ENCODE measurements at regions not wholly inside any gene's neighbourhood (a gene's known extent, or its start where the extent isn't known, plus 50 kb on each side); places are given as distances from the start of the nearest gene placed in this dataset.
"Not testable (repeated sequence)": the region's sequence is repeated elsewhere in the genome, so short reads cannot be mapped to it uniquely, and the experiment has no call there.

DNA sequence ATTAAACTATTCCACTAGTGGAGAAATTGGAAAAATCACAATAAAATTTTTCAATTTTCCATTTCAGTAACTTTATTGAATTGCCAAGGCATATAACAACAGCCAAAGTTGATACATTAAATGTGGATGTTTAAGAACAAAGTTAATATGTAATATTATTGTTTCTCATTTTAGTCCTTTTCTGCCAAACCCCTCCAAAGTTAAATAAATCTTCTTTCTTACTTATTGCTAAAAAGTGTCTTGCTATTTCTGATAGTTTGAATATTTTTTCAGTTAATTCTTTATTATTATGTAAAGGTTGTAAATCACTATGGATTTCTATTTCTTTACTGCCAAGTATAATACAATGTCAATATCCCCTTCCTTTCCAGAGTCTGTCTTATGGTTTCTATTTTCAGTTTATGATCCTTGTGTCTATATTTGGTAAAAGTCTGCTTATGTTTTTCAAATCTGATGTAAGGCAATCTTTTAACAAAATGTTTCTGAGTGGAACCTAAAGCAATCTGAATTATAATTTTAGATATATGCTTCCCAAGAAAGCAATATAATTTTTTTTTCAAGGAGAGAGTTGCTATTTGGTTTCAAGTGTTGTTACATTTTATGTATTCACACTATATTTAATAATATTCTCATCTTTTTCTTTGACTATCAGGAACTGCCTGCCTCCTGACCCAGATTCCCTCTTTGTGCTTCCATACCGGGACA lies 80.3 kb upstream of the RHOBTB1 start:
- WGBS, 3 donors, result 24 to 51% (median 48%) methylated on average over 1 of the region's 1 CpG
- DNase-seq (no peak), FAIRE-seq (no peak)
- H3K4me3 ChIP-seq (ENCODE audit: low read depth in 1 of 3, low read length in 3 of 3), result no peak overlapping the region
- peaks cover 0 to 4% (median 0%) of the 10 kb centered on the region in 3 donors for H3K27me3 ChIP-seq (ENCODE audit: control insufficient read depth in 3 of 3, insufficient read depth in 3 of 3, low read length in 3 of 3)
- no peaks in the 10 kb centered on the region for H3K9me3 ChIP-seq (ENCODE audit: control insufficient read depth in 2 of 2, insufficient read depth in 1 of 2, low read depth in 1 of 2, low read length in 1 of 2)
- no peak overlapping the region for H3K27ac ChIP-seq (ENCODE audit: low read depth in 1 of 3, low read length in 2 of 3)
- no peaks in the 10 kb centered on the region for H3K4me1 ChIP-seq (ENCODE audit: control insufficient read depth in 3 of 3, insufficient read depth in 2 of 3, low read depth in 1 of 3, low read length in 2 of 3)
- H3K36me3 ChIP-seq (ENCODE audit: control insufficient read depth in 3 of 3, insufficient read depth in 2 of 3, low read depth in 1 of 3, low read length in 3 of 3), result no peaks in the 10 kb centered on the region

DNA sequence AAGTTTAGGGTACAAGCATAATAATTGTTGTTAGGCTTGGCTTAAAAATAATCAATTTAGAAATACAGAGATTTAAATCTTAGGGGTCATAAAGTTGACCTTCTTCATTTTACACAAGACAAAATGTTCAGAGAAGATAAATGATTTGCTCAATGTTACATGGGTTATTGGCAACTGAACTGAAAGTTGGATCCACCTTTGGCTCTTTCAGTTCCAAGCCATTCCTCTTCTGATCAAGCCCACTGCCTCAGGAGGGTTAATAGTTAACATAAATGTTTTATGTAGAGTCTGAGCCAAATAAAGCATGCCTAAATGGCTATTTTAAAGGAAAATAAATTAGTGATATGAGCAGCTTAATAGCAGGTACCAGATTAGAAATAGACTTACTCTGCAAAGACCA lies 79.1 kb upstream of the RHOBTB1 start:
- Histone ChIP-seq H3K27ac (ENCODE audit: low read depth in 1 of 3, low read length in 2 of 3) (no peak overlapping the region), H3K36me3 (ENCODE audit: control insufficient read depth in 3 of 3, insufficient read depth in 2 of 3, low read depth in 1 of 3, low read length in 3 of 3) (no peaks in the 10 kb centered on the region), H3K27me3 (ENCODE audit: control insufficient read depth in 3 of 3, insufficient read depth in 3 of 3, low read length in 3 of 3) (no peaks in the 10 kb centered on the region), H3K9me3 (ENCODE audit: control insufficient read depth in 2 of 2, insufficient read depth in 1 of 2, low read depth in 1 of 2, low read length in 1 of 2) (no peaks in the 10 kb centered on the region), H3K4me1 (ENCODE audit: control insufficient read depth in 3 of 3, insufficient read depth in 2 of 3, low read depth in 1 of 3, low read length in 2 of 3) (no peaks in the 10 kb centered on the region), H3K4me3 (ENCODE audit: low read depth in 1 of 3, low read length in 3 of 3) (no peak overlapping the region)
- DNase-seq (no peak), FAIRE-seq (no peak)

DNA sequence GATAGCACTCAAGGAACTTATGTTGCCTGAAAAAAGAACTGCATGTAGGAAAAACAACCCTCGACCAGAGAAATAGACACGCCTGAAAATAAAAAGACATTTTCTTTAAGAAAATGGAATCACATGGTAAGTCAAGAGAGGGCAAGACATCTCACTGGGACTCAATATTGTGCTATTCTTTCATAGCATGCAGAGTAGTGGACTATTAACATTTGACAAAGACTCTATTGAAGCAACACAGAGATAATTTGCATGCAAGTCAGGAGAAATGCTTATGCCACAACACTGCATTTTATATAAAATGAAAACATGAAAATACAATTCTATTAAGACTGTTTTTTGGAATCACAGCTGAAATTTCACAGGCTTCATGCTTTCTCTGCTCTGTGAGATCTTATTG lies 77.9 kb upstream of the RHOBTB1 start:
- DNase-seq (no peak), FAIRE-seq (no peak)
- no peaks in the 10 kb centered on the region for H3K36me3 ChIP-seq (ENCODE audit: control insufficient read depth in 3 of 3, insufficient read depth in 2 of 3, low read depth in 1 of 3, low read length in 3 of 3)
- no peaks in the 10 kb centered on the region for H3K9me3 ChIP-seq (ENCODE audit: control insufficient read depth in 2 of 2, insufficient read depth in 1 of 2, low read depth in 1 of 2, low read length in 1 of 2)
- 70 to 84% (median 79%) methylated on average over 2 of the region's 2 CpGs for WGBS, 3 donors
- no peak overlapping the region for H3K4me3 ChIP-seq (ENCODE audit: low read depth in 1 of 3, low read length in 3 of 3)
- H3K4me1 ChIP-seq (ENCODE audit: control insufficient read depth in 3 of 3, insufficient read depth in 2 of 3, low read depth in 1 of 3, low read length in 2 of 3), result no peaks in the 10 kb centered on the region
- no peaks in the 10 kb centered on the region for H3K27me3 ChIP-seq (ENCODE audit: control insufficient read depth in 3 of 3, insufficient read depth in 3 of 3, low read length in 3 of 3)
- H3K27ac ChIP-seq (ENCODE audit: low read depth in 1 of 3, low read length in 2 of 3), result no peak overlapping the region

DNA sequence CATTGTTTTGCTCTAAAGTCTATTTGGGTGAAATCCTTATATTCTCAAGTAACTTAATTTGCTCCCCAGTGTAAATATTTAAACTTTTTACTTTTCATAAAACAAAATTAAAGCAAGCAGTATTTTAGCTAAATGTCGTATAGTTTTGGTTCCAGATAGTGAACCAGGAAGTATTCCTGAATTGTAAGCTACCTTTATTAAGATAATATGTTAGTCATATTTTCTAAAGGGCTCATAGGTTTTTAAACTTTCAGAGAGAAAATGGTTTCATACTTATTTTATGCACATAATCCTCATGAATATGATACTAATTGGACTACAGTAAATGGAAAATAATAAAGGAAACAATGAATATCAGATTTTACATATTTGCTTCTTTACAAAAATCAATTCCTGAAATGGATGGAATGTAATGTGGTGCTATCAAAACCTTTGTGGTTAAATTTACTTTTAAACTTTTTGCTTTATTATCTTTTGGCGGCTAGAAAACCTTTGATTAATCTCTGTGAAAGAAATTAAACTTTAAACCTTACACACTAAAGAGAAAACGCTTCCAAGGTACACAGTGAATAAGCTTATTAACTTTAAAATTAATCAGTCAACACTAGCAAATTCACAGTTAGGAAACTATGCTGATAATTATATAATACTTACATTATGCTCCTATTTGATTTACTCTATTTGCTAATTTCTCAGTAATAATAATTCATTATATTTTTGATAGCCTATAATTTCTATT lies 76.6 kb upstream of the RHOBTB1 start:
- H3K36me3 ChIP-seq (ENCODE audit: control insufficient read depth in 3 of 3, insufficient read depth in 2 of 3, low read depth in 1 of 3, low read length in 3 of 3), result no peaks in the 10 kb centered on the region
- peak; percentile 44 for FAIRE-seq
- no peaks in the 10 kb centered on the region for H3K4me1 ChIP-seq (ENCODE audit: control insufficient read depth in 3 of 3, insufficient read depth in 2 of 3, low read depth in 1 of 3, low read length in 2 of 3)
- DNase-seq, result no peak
- no peak overlapping the region for H3K4me3 ChIP-seq (ENCODE audit: low read depth in 1 of 3, low read length in 3 of 3)
- H3K9me3 ChIP-seq (ENCODE audit: control insufficient read depth in 2 of 2, insufficient read depth in 1 of 2, low read depth in 1 of 2, low read length in 1 of 2), result no peaks in the 10 kb centered on the region
- 20 to 56% (median 24%) methylated on average over 3 of the region's 3 CpGs for WGBS, 3 donors
- no peak overlapping the region for H3K27ac ChIP-seq (ENCODE audit: low read depth in 1 of 3, low read length in 2 of 3)
- H3K27me3 ChIP-seq (ENCODE audit: control insufficient read depth in 3 of 3, insufficient read depth in 3 of 3, low read length in 3 of 3), result no peaks in the 10 kb centered on the region

DNA sequence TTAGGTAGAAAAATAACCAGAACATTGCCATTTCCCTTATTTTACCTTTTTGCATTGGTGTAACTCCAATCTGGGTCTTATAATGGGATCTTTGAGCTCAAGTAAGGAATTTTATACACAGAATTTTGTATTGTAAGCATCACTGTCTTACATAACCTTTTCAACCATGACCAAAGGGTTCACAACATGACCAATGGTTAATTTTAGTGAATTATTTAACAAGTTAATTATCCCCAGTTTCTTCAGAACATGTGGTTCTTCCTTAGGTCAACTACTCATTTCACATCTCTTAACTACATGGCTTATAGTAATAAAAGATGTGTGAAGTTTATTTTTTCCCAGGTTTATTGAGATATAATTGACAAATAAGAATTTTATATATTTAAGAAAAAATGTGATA lies 74.2 kb upstream of the RHOBTB1 start:
- Histone ChIP-seq H3K27ac (ENCODE audit: low read depth in 1 of 3, low read length in 2 of 3) (no peak overlapping the region), H3K4me3 (ENCODE audit: low read depth in 1 of 3, low read length in 3 of 3) (no peak overlapping the region), H3K4me1 (ENCODE audit: control insufficient read depth in 3 of 3, insufficient read depth in 2 of 3, low read depth in 1 of 3, low read length in 2 of 3) (no peaks in the 10 kb centered on the region), H3K9me3 (ENCODE audit: control insufficient read depth in 2 of 2, insufficient read depth in 1 of 2, low read depth in 1 of 2, low read length in 1 of 2) (no peaks in the 10 kb centered on the region), H3K27me3 (ENCODE audit: control insufficient read depth in 3 of 3, insufficient read depth in 3 of 3, low read length in 3 of 3) (no peaks in the 10 kb centered on the region), H3K36me3 (ENCODE audit: control insufficient read depth in 3 of 3, insufficient read depth in 2 of 3, low read depth in 1 of 3, low read length in 3 of 3) (no peaks in the 10 kb centered on the region)
- DNase-seq (no peak), FAIRE-seq (no peak)

DNA sequence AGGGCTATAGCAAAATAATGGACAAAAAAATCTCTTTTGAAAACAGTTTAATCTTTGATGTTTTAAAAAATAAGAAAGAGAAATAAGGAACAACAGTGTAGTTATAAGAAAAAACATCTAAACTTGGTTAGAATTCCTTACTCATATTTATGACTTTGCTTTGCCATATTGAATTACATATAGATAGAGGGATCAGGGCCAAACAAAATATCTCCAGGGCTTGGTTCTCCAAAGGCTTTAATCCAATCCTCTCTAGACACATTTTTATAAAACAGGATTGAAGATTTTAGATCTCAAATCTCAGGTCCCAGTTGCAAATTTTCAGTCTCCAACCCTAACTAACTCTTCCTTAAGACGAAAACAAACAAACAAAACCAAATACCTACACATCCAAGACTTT lies 72.6 kb upstream of the RHOBTB1 start:
- peaks cover 0 to 2% (median 0%) of the 10 kb centered on the region in 3 donors for H3K4me1 ChIP-seq (ENCODE audit: control insufficient read depth in 3 of 3, insufficient read depth in 2 of 3, low read depth in 1 of 3, low read length in 2 of 3)
- no peaks in the 10 kb centered on the region for H3K9me3 ChIP-seq (ENCODE audit: control insufficient read depth in 2 of 2, insufficient read depth in 1 of 2, low read depth in 1 of 2, low read length in 1 of 2)
- H3K27ac ChIP-seq (ENCODE audit: low read depth in 1 of 3, low read length in 2 of 3), result no peak overlapping the region
- 64 to 90% (median 83%) methylated on average over 1 of the region's 1 CpG for WGBS, 3 donors
- DNase-seq (no peak), FAIRE-seq (no peak)
- H3K4me3 ChIP-seq (ENCODE audit: low read depth in 1 of 3, low read length in 3 of 3), result no peak overlapping the region
- H3K36me3 ChIP-seq (ENCODE audit: control insufficient read depth in 3 of 3, insufficient read depth in 2 of 3, low read depth in 1 of 3, low read length in 3 of 3), result no peaks in the 10 kb centered on the region
- H3K27me3 ChIP-seq (ENCODE audit: control insufficient read depth in 3 of 3, insufficient read depth in 3 of 3, low read length in 3 of 3), result no peaks in the 10 kb centered on the region

DNA sequence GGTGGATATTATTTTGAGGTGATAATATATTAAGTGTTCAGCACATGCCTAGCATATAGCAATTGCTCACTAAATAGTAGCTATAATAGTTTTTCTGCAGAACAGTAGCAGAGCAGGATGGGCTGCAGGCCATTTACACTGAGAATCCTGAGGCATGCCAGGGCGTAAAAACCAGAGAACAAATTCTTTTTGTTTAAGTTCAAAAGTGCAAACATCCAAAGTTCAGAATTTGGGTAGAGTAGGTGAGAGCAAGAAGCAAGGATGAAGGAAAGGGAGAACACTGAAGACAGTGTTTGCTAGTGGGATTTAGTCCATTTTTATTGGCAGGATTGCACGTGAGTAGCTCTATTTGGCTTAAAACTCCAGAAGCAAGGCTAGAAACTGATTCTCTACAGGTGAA lies 72.0 kb upstream of the RHOBTB1 start:
- Histone ChIP-seq H3K9me3 (ENCODE audit: control insufficient read depth in 2 of 2, insufficient read depth in 1 of 2, low read depth in 1 of 2, low read length in 1 of 2) (no peaks in the 10 kb centered on the region), H3K27me3 (ENCODE audit: control insufficient read depth in 3 of 3, insufficient read depth in 3 of 3, low read length in 3 of 3) (no peaks in the 10 kb centered on the region), H3K36me3 (ENCODE audit: control insufficient read depth in 3 of 3, insufficient read depth in 2 of 3, low read depth in 1 of 3, low read length in 3 of 3) (no peaks in the 10 kb centered on the region), H3K4me1 (ENCODE audit: control insufficient read depth in 3 of 3, insufficient read depth in 2 of 3, low read depth in 1 of 3, low read length in 2 of 3) (peaks cover 0 to 8% (median 0%) of the 10 kb centered on the region in 3 donors), H3K27ac (ENCODE audit: low read depth in 1 of 3, low read length in 2 of 3) (no peak overlapping the region), H3K4me3 (ENCODE audit: low read depth in 1 of 3, low read length in 3 of 3) (no peak overlapping the region)
- no peak for FAIRE-seq
- WGBS, 3 donors, result 69 to 82% (median 76%) methylated on average over 2 of the region's 2 CpGs
- DNase-seq, result no peak

DNA sequence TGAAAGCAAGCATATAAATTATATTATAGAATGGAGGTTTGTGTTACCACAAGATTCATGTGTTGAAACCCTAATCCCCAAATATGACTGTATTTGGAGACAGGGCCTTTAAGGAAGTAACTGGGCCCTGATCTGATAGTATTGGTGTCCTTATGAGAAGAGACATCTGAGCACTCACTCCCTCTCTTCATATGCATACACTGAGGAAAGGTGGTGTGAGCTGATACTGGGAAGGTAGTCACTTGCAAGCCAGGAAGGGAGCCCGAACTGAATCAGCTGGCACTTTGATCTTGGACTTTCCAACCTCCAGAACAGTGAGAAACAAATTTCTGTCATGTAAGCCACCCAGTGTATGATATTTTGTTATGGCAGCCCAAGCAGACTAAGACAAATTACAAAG lies 66.9 kb upstream of the RHOBTB1 start:
- Histone ChIP-seq H3K36me3 (ENCODE audit: control insufficient read depth in 3 of 3, insufficient read depth in 2 of 3, low read depth in 1 of 3, low read length in 3 of 3) (no peaks in the 10 kb centered on the region), H3K27ac (ENCODE audit: low read depth in 1 of 3, low read length in 2 of 3) (no peak overlapping the region), H3K4me1 (ENCODE audit: control insufficient read depth in 3 of 3, insufficient read depth in 2 of 3, low read depth in 1 of 3, low read length in 2 of 3) (peaks cover 0 to 8% (median 0%) of the 10 kb centered on the region in 3 donors), H3K4me3 (ENCODE audit: low read depth in 1 of 3, low read length in 3 of 3) (no peak overlapping the region), H3K27me3 (ENCODE audit: control insufficient read depth in 3 of 3, insufficient read depth in 3 of 3, low read length in 3 of 3) (no peaks in the 10 kb centered on the region), H3K9me3 (ENCODE audit: control insufficient read depth in 2 of 2, insufficient read depth in 1 of 2, low read depth in 1 of 2, low read length in 1 of 2) (peaks cover 0 to 8% of the 10 kb centered on the region in 2 donors)
- WGBS, 3 donors, result 69 to 85% (median 75%) methylated on average over 1 of the region's 1 CpG
- DNase-seq (peak in 1 of 2 donors; percentile 32), FAIRE-seq (no peak)

DNA sequence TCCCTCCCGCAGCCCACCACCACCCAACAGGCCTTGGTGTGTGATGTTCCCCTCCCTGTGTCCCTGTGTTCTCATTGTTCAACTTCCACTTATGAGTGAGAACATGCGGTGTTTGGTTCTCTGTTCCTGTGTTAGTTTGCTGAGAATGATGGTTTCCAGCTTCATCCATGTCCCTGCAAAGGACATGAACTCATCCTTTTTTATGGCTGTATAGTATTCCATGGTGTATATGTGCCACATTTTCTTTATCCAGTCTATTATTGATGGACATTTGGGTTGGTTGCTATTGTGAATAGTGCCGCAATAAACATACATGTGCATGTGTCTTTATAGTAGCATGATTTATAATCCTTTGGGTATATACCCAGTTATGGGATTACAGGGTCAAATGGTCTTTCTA lies 59.1 kb upstream of the RHOBTB1 start:
- 93 to 99% (median 96%) methylated on average over 3 of the region's 3 CpGs for WGBS, 3 donors
- not testable (repeated sequence) for DNase-seq; H3K4me1 ChIP-seq (ENCODE audit: control insufficient read depth in 3 of 3, insufficient read depth in 2 of 3, low read depth in 1 of 3, low read length in 2 of 3); H3K36me3 ChIP-seq (ENCODE audit: control insufficient read depth in 3 of 3, insufficient read depth in 2 of 3, low read depth in 1 of 3, low read length in 3 of 3); H3K27ac ChIP-seq (ENCODE audit: low read depth in 1 of 3, low read length in 2 of 3); FAIRE-seq; H3K27me3 ChIP-seq (ENCODE audit: control insufficient read depth in 3 of 3, insufficient read depth in 3 of 3, low read length in 3 of 3); H3K9me3 ChIP-seq (ENCODE audit: control insufficient read depth in 2 of 2, insufficient read depth in 1 of 2, low read depth in 1 of 2, low read length in 1 of 2); H3K4me3 ChIP-seq (ENCODE audit: low read depth in 1 of 3, low read length in 3 of 3)

Data from small intestine (tissue), 7 donors.